DND-41 (cell line): ENCODE measurements at regions not wholly inside any gene's neighbourhood (a gene's known extent, or its start where the extent isn't known, plus 50 kb on each side); places are given as distances from the start of the nearest gene placed in this dataset.

Source experiments
- ATAC-seq: fragments of 200-7000 bp; cut with Tn5 transposase; 3 replicates; pipeline ENCODE4 v1.9.1; 2021; ENCODE audit warnings: low read depth; ENCODE audit not compliant: insufficient read depth
- DNase-seq: peaks from one replicate; pipeline ENCODE4 v3.0.0-alpha.2; 2020
- H2AFZ ChIP-seq: 2 replicates; pipeline ENCODE4 v1.6.0; 2012; ENCODE audit warnings: low read depth, low read length
- H3K27ac ChIP-seq: 2 replicates; pipeline ENCODE4 v1.5.1; 2012; ENCODE audit warnings: low read length, inconsistent platforms
- H3K27me3 ChIP-seq: fragments of 200-600 bp; sonication (generic); 2 replicates; pipeline ENCODE4 v1.6.0; 2012; ENCODE audit warnings: low read length, mild to moderate bottlenecking, inconsistent platforms; ENCODE audit not compliant: insufficient read depth, poor library complexity
- H3K36me3 ChIP-seq: 2 replicates; pipeline ENCODE4 v1.5.1; 2012; ENCODE audit warnings: low read length, inconsistent platforms; ENCODE audit not compliant: insufficient read depth
- H3K4me1 ChIP-seq: 2 replicates; pipeline ENCODE4 v1.5.1; 2012; ENCODE audit warnings: mild to moderate bottlenecking, low read length; ENCODE audit not compliant: insufficient read depth
- H3K4me2 ChIP-seq: 2 replicates; pipeline ENCODE4 v1.6.0; 2012; ENCODE audit warnings: mild to moderate bottlenecking, moderate library complexity, low read length, inconsistent platforms; ENCODE audit not compliant: insufficient read depth
- H3K4me3 ChIP-seq, 2 experiments: fragments of 200-600 bp in 1 of 2; shearing (Covaris generic) in 1 of 2; 2 replicates each; pipeline ENCODE4 v1.5.1; 2012 to 2016; ENCODE audit warnings: inconsistent platforms in 2 of 2, low read length in 2 of 2, mild to moderate bottlenecking in 2 of 2, low read depth in 1 of 2, moderate library complexity in 1 of 2
- H3K79me2 ChIP-seq: 2 replicates; pipeline ENCODE4 v1.6.0; 2012; ENCODE audit warnings: low read length, inconsistent platforms; ENCODE audit not compliant: insufficient read depth
- H3K9ac ChIP-seq: 2 replicates; pipeline ENCODE4 v1.6.0; 2012; ENCODE audit warnings: low read depth, mild to moderate bottlenecking, inconsistent platforms, low read length, moderate library complexity
- H3K9me3 ChIP-seq: 2 replicates; pipeline ENCODE4 v1.5.1; 2012; ENCODE audit warnings: low read length, moderate library complexity, mild to moderate bottlenecking, inconsistent platforms; ENCODE audit not compliant: insufficient read depth, severe bottlenecking
- H4K20me1 ChIP-seq: 2 replicates; pipeline ENCODE4 v1.6.0; 2012; ENCODE audit warnings: low read length; ENCODE audit not compliant: insufficient read depth
- EZH2 ChIP-seq: IDR thresholded peaks from 3 replicates; pipeline ENCODE4 v1.6.1; 2012; ENCODE audit warnings: borderline replicate concordance, low read depth, mild to moderate bottlenecking, moderate library complexity, low read length, inconsistent platforms; ENCODE audit not compliant: severe bottlenecking
- TF ChIP-seq, protein P1 (sequence below): IDR thresholded peaks from 2 replicates; pipeline ENCODE4 v1.5.1; 2012; ENCODE audit warnings: borderline replicate concordance, low read length, moderate library complexity, mild to moderate bottlenecking; ENCODE audit not compliant: poor library complexity, severe bottlenecking; ENCODE audit errors: extremely low read depth

DNA sequence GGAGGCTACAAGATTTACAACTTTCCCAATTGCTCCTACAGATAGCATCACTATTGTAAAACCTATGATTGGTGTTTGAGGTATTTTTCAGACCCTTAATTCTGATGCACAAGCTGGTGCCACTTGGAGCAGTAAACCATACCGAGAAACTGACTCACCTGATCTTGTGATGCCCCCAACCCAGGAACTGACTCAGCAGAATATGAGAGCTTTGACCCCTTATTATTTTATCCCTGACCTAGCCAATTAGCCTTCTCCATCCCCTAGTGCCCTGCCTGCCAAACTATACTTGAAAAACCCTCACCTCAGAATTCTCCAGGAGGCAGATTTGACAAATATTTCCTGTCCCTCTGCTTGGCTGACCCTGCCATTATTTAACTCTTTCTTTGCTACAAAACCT, 585.9 kb upstream of the GHITM start:
- ATAC-seq (no peak), DNase-seq (no peak)
- TF ChIP-seq EZH2 = no peak
- TF ChIP-seq, protein P1, sequence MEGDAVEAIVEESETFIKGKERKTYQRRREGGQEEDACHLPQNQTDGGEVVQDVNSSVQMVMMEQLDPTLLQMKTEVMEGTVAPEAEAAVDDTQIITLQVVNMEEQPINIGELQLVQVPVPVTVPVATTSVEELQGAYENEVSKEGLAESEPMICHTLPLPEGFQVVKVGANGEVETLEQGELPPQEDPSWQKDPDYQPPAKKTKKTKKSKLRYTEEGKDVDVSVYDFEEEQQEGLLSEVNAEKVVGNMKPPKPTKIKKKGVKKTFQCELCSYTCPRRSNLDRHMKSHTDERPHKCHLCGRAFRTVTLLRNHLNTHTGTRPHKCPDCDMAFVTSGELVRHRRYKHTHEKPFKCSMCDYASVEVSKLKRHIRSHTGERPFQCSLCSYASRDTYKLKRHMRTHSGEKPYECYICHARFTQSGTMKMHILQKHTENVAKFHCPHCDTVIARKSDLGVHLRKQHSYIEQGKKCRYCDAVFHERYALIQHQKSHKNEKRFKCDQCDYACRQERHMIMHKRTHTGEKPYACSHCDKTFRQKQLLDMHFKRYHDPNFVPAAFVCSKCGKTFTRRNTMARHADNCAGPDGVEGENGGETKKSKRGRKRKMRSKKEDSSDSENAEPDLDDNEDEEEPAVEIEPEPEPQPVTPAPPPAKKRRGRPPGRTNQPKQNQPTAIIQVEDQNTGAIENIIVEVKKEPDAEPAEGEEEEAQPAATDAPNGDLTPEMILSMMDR = no peak
- Histone ChIP-seq H3K4me3 (no peak overlapping the region), H3K79me2 (no peaks in the 10 kb centered on the region), H3K27ac (no peak overlapping the region), H3K36me3 (no peaks in the 10 kb centered on the region), H3K4me1 (no peaks in the 10 kb centered on the region), H3K9me3 (no peaks in the 10 kb centered on the region), H3K27me3 (no peaks in the 10 kb centered on the region), H2AFZ (no peak overlapping the region), H3K9ac (no peak overlapping the region), H4K20me1 (no peaks in the 10 kb centered on the region), H3K4me2 (no peak overlapping the region)

DNA sequence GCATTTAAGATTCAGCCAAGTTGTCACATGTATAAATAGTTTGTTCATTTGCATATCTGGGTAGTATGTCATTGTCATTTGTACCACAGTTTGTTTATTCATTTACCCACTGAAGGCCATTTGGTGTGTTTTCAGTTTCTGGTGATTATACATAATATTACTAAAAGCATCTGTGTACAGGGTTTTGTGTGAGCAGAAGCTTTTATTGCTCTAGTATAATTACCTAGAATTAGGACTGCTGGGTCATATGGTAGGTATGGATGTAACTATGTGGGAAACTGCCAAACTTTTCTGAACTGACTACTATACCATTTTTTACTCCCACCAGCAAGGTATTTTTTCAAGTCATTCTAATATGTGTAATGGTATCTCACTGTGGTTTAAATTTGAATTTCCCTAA, 584.0 kb upstream of the GHITM start:
- ATAC-seq = no peak
- H3K9me3 ChIP-seq = no peaks in the 10 kb centered on the region
- no peak overlapping the region for H3K9ac ChIP-seq
- no peak overlapping the region for H3K27ac ChIP-seq
- no peaks in the 10 kb centered on the region for H4K20me1 ChIP-seq
- no peak overlapping the region for H3K4me2 ChIP-seq
- no peak overlapping the region for H2AFZ ChIP-seq
- H3K4me3 ChIP-seq = no peak overlapping the region
- H3K36me3 ChIP-seq = no peaks in the 10 kb centered on the region
- no peaks in the 10 kb centered on the region for H3K27me3 ChIP-seq
- no peaks in the 10 kb centered on the region for H3K79me2 ChIP-seq
- TF ChIP-seq, protein P1 = no peak
- TF ChIP-seq EZH2 = no peak
- H3K4me1 ChIP-seq = no peaks in the 10 kb centered on the region
- DNase-seq = no peak

DNA sequence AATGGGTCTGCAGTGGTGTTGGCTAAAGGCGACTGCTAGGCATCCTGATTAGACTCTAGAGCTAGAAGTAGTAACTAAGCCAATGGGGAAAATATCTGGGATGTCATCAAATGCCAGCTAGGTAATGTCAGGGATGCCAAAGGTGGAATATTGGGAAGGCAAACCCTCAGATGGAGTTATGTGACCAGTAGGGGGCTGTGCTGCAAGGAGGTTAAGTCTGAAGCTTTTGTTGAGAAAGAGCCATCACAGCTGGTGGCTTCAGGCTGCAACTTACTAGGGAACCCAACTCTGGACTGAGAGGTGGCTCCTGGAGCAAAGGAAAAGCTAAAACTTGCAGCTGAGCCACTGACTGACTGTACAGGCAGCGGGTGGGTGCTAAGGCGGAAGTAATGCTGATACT, 576.9 kb upstream of the GHITM start:
- H3K4me1 ChIP-seq = no peaks in the 10 kb centered on the region
- no peaks in the 10 kb centered on the region for H3K27me3 ChIP-seq
- no peak for ATAC-seq
- no peaks in the 10 kb centered on the region for H4K20me1 ChIP-seq
- H3K9me3 ChIP-seq = no peaks in the 10 kb centered on the region
- H2AFZ ChIP-seq = no peak overlapping the region
- H3K36me3 ChIP-seq = no peaks in the 10 kb centered on the region
- H3K4me2 ChIP-seq = no peak overlapping the region
- no peak for TF ChIP-seq EZH2
- TF ChIP-seq, protein P1 = no peak
- H3K27ac ChIP-seq = no peak overlapping the region
- no peak overlapping the region for H3K9ac ChIP-seq
- H3K4me3 ChIP-seq = no peak overlapping the region
- H3K79me2 ChIP-seq = no peaks in the 10 kb centered on the region
- DNase-seq = no peak
